Osteoblast (primary cell): ENCODE measurements at regions not wholly inside any gene's neighbourhood (a gene's known extent, or its start where the extent isn't known, plus 50 kb on each side); places are given as distances from the start of the nearest gene placed in this dataset.

Experiments used
- DNase-seq: peaks from one replicate; pipeline ENCODE4 v3.0.0; 2011; ENCODE audit warnings: low spot score, mixed read lengths; ENCODE audit not compliant: insufficient read length; ENCODE audit errors: missing footprints
- H2AFZ ChIP-seq: 2 replicates; pipeline ENCODE4 v1.6.0; 2011; ENCODE audit warnings: mild to moderate bottlenecking, low read length
- H3K27ac ChIP-seq: 2 replicates; pipeline ENCODE4 v1.5.1; 2011; ENCODE audit warnings: mild to moderate bottlenecking, low read depth, low read length, moderate library complexity
- H3K27me3 ChIP-seq: 2 replicates; pipeline ENCODE4 v1.6.0; 2012; ENCODE audit warnings: mild to moderate bottlenecking, control low read depth, inconsistent platforms, low read length, moderate library complexity; ENCODE audit not compliant: insufficient read depth
- H3K36me3 ChIP-seq: 2 replicates; pipeline ENCODE4 v1.5.1; 2011; ENCODE audit warnings: mild to moderate bottlenecking, low read length, control low read depth, moderate library complexity; ENCODE audit not compliant: insufficient read depth
- H3K4me1 ChIP-seq: 2 replicates; pipeline ENCODE4 v1.5.1; 2011; ENCODE audit warnings: mild to moderate bottlenecking, low read length, control low read depth, moderate library complexity; ENCODE audit not compliant: insufficient read depth
- H3K4me2 ChIP-seq: 2 replicates; pipeline ENCODE4 v1.6.0; 2011; ENCODE audit warnings: mild to moderate bottlenecking, low read length; ENCODE audit not compliant: insufficient read depth
- H3K4me3 ChIP-seq: fragments of 200-600 bp; sonication (generic); 3 replicates; pipeline ENCODE4 v1.5.1; 2012; ENCODE audit warnings: mild to moderate bottlenecking, low read length, inconsistent platforms; ENCODE audit not compliant: insufficient read depth
- H3K79me2 ChIP-seq: 2 replicates; pipeline ENCODE4 v1.6.0; 2012; ENCODE audit warnings: mild to moderate bottlenecking, low read length, control low read depth, inconsistent platforms; ENCODE audit not compliant: insufficient read depth
- H3K9me3 ChIP-seq: 2 replicates; pipeline ENCODE4 v1.5.1; 2011; ENCODE audit warnings: low read depth, low read length, control low read depth
- H4K20me1 ChIP-seq: 2 replicates; pipeline ENCODE4 v1.6.0; 2012; ENCODE audit warnings: mild to moderate bottlenecking, low read length, control low read depth; ENCODE audit not compliant: insufficient read depth
- TF ChIP-seq, protein P1 (sequence below): IDR thresholded peaks from 2 replicates; pipeline ENCODE4 v1.5.1; 2011; ENCODE audit warnings: mild to moderate bottlenecking, low read depth, low read length, moderate library complexity; ENCODE audit errors: extremely low read depth

DNA sequence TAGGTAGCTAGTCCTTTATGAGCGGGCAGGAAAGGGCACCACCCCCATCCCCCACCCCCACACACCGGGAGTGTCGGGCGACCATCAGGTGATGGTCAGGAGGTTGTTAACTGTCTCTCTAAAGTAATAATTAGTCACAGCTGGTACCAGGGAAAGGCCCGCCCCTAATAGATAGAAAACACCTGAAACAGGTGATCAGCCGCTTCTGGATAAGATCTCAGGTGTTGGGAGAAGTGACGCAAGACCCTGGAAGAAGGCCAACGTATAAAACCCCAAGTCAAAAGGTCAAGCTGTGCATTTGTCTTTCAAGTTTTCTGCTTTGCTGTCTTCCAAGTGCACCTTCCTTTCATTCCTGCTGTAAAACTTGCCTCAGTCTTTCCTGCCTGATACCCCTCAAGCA is 59.6 kb upstream of the LINC00305 start:
- no peaks in the 10 kb centered on the region for H3K9me3 ChIP-seq
- H3K27ac ChIP-seq = no peak overlapping the region
- H3K36me3 ChIP-seq = no peaks in the 10 kb centered on the region
- no peak overlapping the region for H3K4me2 ChIP-seq
- DNase-seq = no peak
- no peaks in the 10 kb centered on the region for H3K27me3 ChIP-seq
- H3K79me2 ChIP-seq = no peaks in the 10 kb centered on the region
- H3K4me1 ChIP-seq = no peaks in the 10 kb centered on the region
- H3K4me3 ChIP-seq = no peak overlapping the region
- TF ChIP-seq, protein P1, sequence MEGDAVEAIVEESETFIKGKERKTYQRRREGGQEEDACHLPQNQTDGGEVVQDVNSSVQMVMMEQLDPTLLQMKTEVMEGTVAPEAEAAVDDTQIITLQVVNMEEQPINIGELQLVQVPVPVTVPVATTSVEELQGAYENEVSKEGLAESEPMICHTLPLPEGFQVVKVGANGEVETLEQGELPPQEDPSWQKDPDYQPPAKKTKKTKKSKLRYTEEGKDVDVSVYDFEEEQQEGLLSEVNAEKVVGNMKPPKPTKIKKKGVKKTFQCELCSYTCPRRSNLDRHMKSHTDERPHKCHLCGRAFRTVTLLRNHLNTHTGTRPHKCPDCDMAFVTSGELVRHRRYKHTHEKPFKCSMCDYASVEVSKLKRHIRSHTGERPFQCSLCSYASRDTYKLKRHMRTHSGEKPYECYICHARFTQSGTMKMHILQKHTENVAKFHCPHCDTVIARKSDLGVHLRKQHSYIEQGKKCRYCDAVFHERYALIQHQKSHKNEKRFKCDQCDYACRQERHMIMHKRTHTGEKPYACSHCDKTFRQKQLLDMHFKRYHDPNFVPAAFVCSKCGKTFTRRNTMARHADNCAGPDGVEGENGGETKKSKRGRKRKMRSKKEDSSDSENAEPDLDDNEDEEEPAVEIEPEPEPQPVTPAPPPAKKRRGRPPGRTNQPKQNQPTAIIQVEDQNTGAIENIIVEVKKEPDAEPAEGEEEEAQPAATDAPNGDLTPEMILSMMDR = no peak
- no peak overlapping the region for H2AFZ ChIP-seq
- no peaks in the 10 kb centered on the region for H4K20me1 ChIP-seq

DNA sequence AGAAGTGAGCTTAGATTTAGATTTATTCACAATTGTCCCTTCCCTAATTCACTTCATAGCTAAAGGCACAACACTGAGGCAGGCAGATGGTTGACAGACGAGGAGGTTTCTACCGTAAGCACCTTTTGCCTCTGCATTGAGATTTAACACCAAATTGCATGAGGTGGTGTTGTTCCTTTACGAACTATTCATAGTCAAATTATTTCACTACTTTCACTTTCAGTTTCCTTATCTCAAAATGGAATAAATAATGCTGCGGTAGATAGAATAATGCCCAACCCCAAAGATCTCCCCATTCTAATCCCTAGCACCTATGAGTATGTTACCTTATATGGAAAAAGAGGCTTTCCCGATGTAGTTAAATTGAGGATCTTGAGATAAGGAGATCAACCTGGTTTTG is 58.9 kb upstream of the LINC00305 start:
- H3K4me1 ChIP-seq = no peaks in the 10 kb centered on the region
- no peaks in the 10 kb centered on the region for H3K79me2 ChIP-seq
- H3K4me3 ChIP-seq = no peak overlapping the region
- no peaks in the 10 kb centered on the region for H3K27me3 ChIP-seq
- H4K20me1 ChIP-seq = no peaks in the 10 kb centered on the region
- H3K36me3 ChIP-seq = no peaks in the 10 kb centered on the region
- H2AFZ ChIP-seq = no peak overlapping the region
- no peak overlapping the region for H3K4me2 ChIP-seq
- no peak for DNase-seq
- TF ChIP-seq, protein P1 = no peak
- H3K27ac ChIP-seq = no peak overlapping the region
- H3K9me3 ChIP-seq = no peaks in the 10 kb centered on the region

DNA sequence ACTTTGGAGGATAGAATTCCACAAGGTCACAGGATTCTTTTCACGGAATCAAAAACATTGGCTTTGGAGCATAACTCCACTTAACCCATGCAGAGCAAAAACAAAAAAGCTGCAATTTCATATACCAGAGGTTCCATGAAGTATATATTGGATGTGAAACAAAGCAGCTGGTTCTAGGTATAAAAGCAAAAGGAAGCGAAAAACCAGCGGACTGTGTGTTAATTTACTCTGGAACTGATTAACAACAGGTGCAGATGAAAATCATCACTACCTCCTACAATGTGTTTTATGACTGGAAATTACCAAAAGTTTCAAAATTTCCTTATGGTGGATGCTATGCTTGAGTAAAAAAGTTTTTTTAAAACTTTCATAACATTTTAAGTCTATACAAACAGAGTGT is 54.4 kb upstream of the LINC00305 start:
- Histone ChIP-seq H3K4me2 (no peak overlapping the region), H3K27ac (no peak overlapping the region), H3K27me3 (no peaks in the 10 kb centered on the region), H3K4me1 (no peaks in the 10 kb centered on the region), H3K79me2 (no peaks in the 10 kb centered on the region), H2AFZ (no peak overlapping the region), H4K20me1 (no peaks in the 10 kb centered on the region), H3K4me3 (no peak overlapping the region), H3K36me3 (no peaks in the 10 kb centered on the region), H3K9me3 (no peaks in the 10 kb centered on the region)
- DNase-seq = no peak
- TF ChIP-seq, protein P1 = no peak

DNA sequence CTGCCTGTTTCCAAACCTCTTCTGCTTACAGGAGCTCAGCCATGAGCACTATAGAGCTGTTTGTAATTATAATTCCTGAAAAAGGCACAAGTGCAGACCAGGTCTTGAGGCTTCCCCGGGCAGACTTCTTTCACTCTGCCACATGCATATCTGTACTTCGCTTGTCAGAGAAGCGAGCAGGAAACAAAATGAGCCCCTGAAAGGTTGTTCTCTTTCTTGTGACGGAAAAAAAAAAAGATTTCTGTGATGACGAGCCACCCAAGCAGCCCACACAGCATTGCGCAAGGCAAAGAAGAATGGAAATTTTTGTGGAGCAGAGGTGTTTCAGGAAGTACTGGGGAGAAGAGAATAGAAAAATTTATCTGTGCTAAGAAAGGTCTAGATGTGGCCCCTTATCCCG is 54.0 kb upstream of the LINC00305 start:
- no peaks in the 10 kb centered on the region for H3K4me1 ChIP-seq
- no peak for DNase-seq
- H3K36me3 ChIP-seq = no peaks in the 10 kb centered on the region
- H3K4me3 ChIP-seq = no peak overlapping the region
- TF ChIP-seq, protein P1 = no peak
- no peak overlapping the region for H3K27ac ChIP-seq
- no peak overlapping the region for H2AFZ ChIP-seq
- H4K20me1 ChIP-seq = no peaks in the 10 kb centered on the region
- no peaks in the 10 kb centered on the region for H3K79me2 ChIP-seq
- H3K27me3 ChIP-seq = no peaks in the 10 kb centered on the region
- no peak overlapping the region for H3K4me2 ChIP-seq
- H3K9me3 ChIP-seq = no peaks in the 10 kb centered on the region
